ENCODE measurements at regions not wholly inside any gene's neighbourhood (a gene's known extent, or its start where the extent isn't known, plus 50 kb on each side); places are given as distances from the start of the nearest gene placed in this dataset.

DNA sequence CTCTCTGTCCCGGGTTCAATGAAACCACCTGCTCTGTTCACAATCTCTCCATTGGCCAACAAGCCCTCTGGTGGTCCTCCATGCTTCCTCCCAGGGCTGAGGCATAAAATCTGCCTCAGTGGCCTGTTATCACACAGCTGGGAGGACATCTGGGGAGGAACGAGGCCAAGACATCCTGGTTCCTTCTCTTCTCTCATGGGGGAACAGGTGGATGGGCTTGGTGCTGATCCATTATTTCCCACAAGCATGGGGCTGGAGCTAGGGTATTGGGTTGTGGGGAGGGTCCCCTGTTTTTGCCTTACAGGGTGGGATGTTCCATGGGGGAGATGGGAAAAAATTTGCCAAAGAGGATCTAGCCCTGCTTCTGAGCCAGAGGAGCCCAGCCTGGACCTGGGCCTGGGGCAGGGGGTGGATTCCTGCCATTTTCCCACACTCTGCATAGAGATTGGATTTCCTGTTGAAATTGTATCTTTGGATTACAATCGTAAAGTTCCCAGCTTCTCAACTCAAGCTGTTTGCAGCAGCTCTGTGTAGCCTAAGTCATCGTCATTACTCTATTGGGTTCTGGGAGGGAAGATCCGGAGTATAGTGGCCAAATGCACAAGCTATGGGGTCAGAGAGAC lies 124.7 kb downstream of the NAV1 start:
- Mint-ChIP-seq H3K4me1 (no peaks in the 10 kb centered on the region), H3K27ac (no peak overlapping the region), H3K9me3 (no peaks in the 10 kb centered on the region), H3K27me3 (peaks cover 15% of the 10 kb centered on the region), H3K4me3 (no peak overlapping the region), H3K36me3 (peaks cover 2% of the 10 kb centered on the region)
- ATAC-seq (ENCODE audit: low read depth) (no peak), DNase-seq (ENCODE audit: low spot score in 2 of 2) (no peak)

DNA sequence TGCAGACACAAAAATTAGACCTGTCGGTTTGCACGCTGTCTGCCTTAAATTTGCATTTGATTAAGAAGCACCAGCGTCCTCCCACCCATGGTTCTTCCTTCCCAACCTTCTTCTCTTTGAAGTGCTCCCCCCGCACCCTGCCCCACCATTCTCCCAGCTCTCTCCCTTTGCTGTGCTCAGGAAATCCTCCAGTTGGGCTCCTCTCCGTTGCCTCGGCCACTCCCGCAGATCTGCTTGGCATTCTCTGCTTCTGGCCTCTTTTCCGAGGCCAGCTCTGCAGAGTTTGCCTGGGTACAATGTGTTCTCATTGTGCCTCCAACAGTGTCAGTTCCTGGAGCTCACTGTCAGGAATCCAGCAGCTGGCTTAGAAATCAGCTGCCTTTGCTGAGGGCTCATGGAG lies 126.1 kb downstream of the NAV1 start:
- no peak for DNase-seq (ENCODE audit: low spot score in 2 of 2)
- Mint-ChIP-seq H3K4me1 (no peaks in the 10 kb centered on the region), H3K4me3 (no peak overlapping the region), H3K27ac (no peak overlapping the region), H3K9me3 (no peaks in the 10 kb centered on the region), H3K36me3 (peaks cover 2% of the 10 kb centered on the region), H3K27me3 (peaks cover 17% of the 10 kb centered on the region)
- no peak for ATAC-seq (ENCODE audit: low read depth)

DNA sequence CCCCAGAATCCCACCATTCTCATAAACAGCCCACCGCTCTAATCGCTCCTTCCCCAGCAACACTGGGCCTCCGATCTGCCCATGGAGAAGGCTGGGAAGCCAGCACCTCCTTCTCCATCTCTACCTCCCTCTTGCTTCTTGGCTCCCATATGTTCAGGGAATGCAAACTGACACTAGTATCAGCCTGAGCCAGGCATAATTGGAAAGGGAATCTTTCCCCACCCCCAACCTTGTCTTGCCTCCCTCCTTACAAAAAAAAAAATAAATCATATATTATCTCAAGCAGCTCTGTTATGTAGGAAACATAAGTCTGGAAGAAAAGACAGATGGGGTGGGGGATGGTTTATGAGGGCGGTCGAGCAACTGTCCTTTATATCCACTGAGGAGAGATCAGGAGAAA lies 127.2 kb downstream of the NAV1 start:
- H3K27ac Mint-ChIP-seq, result no peak overlapping the region
- no peak for ATAC-seq (ENCODE audit: low read depth)
- no peak overlapping the region for H3K4me3 Mint-ChIP-seq
- no peaks in the 10 kb centered on the region for H3K4me1 Mint-ChIP-seq
- H3K36me3 Mint-ChIP-seq, result peaks cover 2% of the 10 kb centered on the region
- H3K9me3 Mint-ChIP-seq, result no peaks in the 10 kb centered on the region
- no peak for DNase-seq (ENCODE audit: low spot score in 2 of 2)
- H3K27me3 Mint-ChIP-seq, result peaks cover 17% of the 10 kb centered on the region

DNA sequence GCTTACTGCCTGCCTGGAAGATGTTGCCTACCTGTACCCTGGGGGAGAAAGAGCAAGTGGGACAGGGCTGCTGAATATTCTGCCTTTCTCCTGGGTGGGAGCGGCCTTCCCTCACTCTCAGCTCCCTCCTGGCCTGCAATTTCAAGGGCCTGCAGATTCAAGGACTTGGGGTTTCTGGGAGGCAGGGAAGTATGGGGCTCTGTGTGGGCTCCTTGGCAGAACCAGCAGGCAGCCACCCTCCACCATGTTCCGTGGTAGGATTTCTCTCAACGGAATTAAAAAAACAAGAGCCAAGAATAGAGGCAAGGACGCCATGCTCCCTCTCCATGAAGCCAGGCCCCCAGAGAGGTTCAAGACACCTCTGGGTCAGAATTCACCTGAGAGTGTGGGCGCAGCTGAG lies 127.7 kb downstream of the NAV1 start:
- no peak for ATAC-seq (ENCODE audit: low read depth)
- no peak for DNase-seq (ENCODE audit: low spot score in 2 of 2)
- H3K9me3 Mint-ChIP-seq, result no peaks in the 10 kb centered on the region
- H3K4me1 Mint-ChIP-seq, result no peaks in the 10 kb centered on the region
- no peak overlapping the region for H3K27ac Mint-ChIP-seq
- no peak overlapping the region for H3K4me3 Mint-ChIP-seq
- peaks cover 2% of the 10 kb centered on the region for H3K36me3 Mint-ChIP-seq
- peaks cover 17% of the 10 kb centered on the region for H3K27me3 Mint-ChIP-seq

DNA sequence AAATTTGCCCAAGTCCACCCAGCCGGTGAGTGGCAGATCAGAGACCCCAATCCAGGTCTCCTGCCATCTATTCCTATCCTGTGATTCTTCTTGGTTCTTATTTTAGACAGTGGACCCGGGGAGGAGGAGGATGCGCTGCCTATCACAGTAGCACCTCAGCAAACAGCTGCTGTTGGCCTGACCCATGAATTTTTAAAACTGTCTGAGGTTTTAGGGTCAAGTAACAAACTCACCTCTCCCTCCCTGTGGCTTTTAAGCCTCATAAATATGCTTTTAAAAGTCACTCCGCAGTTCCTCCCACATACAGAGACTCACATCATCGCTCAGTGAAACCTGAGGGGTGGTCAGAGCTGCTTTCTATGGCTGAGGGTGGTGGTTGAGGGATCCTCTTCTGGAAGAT lies 128.6 kb downstream of the NAV1 start:
- ATAC-seq (ENCODE audit: low read depth), result no peak
- no peaks in the 10 kb centered on the region for H3K9me3 Mint-ChIP-seq
- no peak overlapping the region for H3K4me3 Mint-ChIP-seq
- peaks cover 2% of the 10 kb centered on the region for H3K36me3 Mint-ChIP-seq
- no peaks in the 10 kb centered on the region for H3K4me1 Mint-ChIP-seq
- DNase-seq (ENCODE audit: low spot score in 2 of 2), result no peak
- H3K27me3 Mint-ChIP-seq, result peaks cover 17% of the 10 kb centered on the region
- no peak overlapping the region for H3K27ac Mint-ChIP-seq

DNA sequence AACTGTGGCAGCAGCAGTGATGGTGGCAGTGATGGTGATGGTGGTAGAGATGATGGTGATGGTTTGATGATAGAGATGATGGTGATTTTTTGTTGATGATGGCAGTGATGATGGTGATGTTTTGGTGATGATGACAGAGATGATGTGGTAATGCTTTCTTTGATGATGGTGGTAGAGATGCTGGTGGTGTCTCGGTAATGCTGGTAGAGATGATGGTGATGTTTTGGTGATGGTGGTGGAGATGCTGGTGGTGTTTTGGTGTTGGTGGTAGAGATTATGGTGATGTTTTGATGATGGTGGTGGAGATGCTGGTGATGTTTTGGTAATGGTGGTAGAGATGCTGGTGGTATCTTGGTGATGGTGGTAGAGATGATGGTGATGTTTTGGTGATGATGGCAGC lies 131.6 kb downstream of the NAV1 start:
- no peak overlapping the region for H3K4me3 Mint-ChIP-seq
- no peak for ATAC-seq (ENCODE audit: low read depth)
- H3K9me3 Mint-ChIP-seq, result no peaks in the 10 kb centered on the region

DNA sequence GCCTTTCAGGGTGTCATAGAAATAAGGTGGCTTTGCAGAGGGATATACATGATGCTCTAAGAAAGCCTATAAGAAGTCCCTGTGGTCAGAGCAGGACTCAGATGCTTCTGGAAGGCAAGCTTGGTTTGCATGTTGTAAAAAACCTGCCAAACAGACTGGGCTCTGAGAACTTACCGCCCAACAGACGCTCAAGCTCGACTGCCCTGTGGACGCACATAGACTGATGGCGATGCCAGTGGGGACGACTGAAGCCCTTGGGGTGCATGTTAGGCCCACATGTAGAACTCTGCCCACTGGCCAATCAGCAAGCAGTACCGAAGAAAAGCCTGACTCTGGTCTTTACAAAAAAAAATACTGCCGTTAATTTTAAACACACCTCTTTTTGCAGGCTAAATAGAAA lies 133.8 kb downstream of the NAV1 start:
- H3K27me3 Mint-ChIP-seq, result peaks cover 14% of the 10 kb centered on the region
- ATAC-seq (ENCODE audit: low read depth) (no peak), DNase-seq (ENCODE audit: low spot score in 2 of 2) (no peak)
- H3K4me3 Mint-ChIP-seq, result no peak overlapping the region
- no peaks in the 10 kb centered on the region for H3K9me3 Mint-ChIP-seq
- no peaks in the 10 kb centered on the region for H3K4me1 Mint-ChIP-seq
- no peak overlapping the region for H3K27ac Mint-ChIP-seq
- no peaks in the 10 kb centered on the region for H3K36me3 Mint-ChIP-seq

More for the DNA sequence above, 131.6 kb downstream of the NAV1 start:
- H3K4me1 Mint-ChIP-seq, result no peaks in the 10 kb centered on the region
- H3K27me3 Mint-ChIP-seq, result peaks cover 17% of the 10 kb centered on the region
- peaks cover 2% of the 10 kb centered on the region for H3K36me3 Mint-ChIP-seq
- DNase-seq (ENCODE audit: low spot score in 2 of 2), result no peak
- H3K27ac Mint-ChIP-seq, result no peak overlapping the region

DNA sequence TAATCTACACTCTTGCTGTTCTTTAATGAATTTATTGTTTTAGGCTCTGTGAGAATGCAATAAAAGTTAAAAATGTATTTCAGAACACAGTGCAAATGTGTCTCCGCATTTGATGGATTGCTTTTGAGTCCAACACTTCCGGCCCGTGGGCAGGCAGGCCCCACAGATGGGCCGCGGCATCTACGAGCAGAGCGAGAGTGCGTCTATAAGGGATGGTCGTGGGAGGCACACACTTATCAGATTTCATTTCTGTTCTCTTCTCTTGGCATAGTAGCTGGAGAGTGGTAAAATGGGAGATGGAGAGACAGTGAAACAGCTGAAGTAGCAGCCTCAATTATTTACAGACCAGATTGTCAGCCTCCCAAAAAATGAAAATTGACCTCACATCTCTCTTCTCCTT lies 134.2 kb downstream of the NAV1 start:
- Mint-ChIP-seq H3K36me3 (no peaks in the 10 kb centered on the region), H3K4me1 (no peaks in the 10 kb centered on the region), H3K9me3 (no peaks in the 10 kb centered on the region), H3K4me3 (no peak overlapping the region), H3K27me3 (peaks cover 14% of the 10 kb centered on the region), H3K27ac (no peak overlapping the region)
- DNase-seq (ENCODE audit: low spot score in 2 of 2) (no peak), ATAC-seq (ENCODE audit: low read depth) (no peak)

DNA sequence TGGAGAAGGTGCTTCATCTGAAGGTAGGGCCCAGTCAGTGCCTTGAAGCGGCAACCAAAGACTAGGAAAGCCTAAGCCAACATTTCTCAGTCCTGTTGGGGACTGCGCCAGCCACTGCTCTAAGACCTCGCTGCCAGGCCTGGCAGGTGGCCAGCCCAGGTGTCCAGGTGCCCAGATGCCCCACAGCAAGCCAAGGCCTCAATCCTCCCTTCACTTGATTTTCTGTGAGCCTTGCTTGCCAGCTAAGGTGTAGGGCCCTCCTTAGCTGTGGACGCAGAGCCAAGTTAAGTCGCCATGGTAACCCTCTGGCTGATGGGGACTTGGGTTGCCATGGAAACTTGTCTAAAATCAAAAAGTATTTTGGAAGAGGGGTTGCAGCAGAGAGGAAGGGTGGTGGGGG lies 135.0 kb downstream of the NAV1 start:
- H3K36me3 Mint-ChIP-seq, result no peaks in the 10 kb centered on the region
- ATAC-seq (ENCODE audit: low read depth) (no peak), DNase-seq (ENCODE audit: low spot score in 2 of 2) (no peak)
- no peak overlapping the region for H3K4me3 Mint-ChIP-seq
- H3K27ac Mint-ChIP-seq, result no peak overlapping the region
- no peaks in the 10 kb centered on the region for H3K4me1 Mint-ChIP-seq
- H3K27me3 Mint-ChIP-seq, result peaks cover 12% of the 10 kb centered on the region
- no peaks in the 10 kb centered on the region for H3K9me3 Mint-ChIP-seq

DNA sequence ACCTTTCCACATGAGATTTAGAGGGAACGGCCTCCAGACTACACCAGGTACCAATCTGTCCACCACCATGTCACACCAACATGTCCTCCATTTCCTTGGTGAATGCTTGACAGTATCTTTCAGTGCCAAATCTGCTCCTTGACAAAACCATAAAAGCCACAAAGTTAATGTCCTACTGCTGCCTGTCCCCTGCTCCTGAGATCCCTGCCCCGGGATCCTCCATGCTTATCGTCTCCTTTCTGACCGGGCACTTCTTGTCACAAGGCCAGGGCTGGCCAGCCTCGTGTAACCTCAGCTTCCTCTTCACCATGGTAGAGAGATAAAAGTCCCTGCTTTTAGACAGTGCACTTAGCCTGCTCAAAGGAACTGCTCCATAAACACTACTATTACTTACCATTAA lies 136.2 kb downstream of the NAV1 start:
- Mint-ChIP-seq H3K9me3 (peaks cover 1% of the 10 kb centered on the region), H3K4me3 (no peak overlapping the region), H3K36me3 (no peaks in the 10 kb centered on the region), H3K4me1 (no peaks in the 10 kb centered on the region), H3K27me3 (peaks cover 12% of the 10 kb centered on the region), H3K27ac (no peak overlapping the region)
- DNase-seq (ENCODE audit: low spot score in 2 of 2), result no peak
- no peak for ATAC-seq (ENCODE audit: low read depth)

DNA sequence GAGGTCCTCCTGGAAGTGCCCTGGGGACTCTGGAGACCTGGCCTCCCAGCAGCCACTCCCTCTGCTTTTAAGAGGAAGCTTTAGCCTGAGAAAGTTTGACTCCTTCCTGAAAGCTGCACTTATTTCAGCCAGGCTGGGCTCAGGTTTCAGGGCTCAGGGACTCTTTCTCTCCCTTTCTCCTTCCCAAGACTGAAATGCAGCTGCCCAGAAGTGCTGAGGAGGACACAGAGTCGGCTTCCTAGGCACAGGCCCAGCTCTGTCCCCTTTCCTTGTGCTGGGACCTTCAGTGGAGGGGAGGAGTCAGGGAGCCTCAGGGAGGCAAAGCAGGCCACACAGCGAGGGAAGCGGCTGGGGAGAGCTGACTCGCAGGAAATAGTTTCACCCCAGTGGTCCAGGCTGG lies 137.3 kb downstream of the NAV1 start:
- DNase-seq (ENCODE audit: low spot score in 2 of 2), result no peak
- peaks cover 17% of the 10 kb centered on the region for H3K27me3 Mint-ChIP-seq
- H3K27ac Mint-ChIP-seq, result no peak overlapping the region

DNA sequence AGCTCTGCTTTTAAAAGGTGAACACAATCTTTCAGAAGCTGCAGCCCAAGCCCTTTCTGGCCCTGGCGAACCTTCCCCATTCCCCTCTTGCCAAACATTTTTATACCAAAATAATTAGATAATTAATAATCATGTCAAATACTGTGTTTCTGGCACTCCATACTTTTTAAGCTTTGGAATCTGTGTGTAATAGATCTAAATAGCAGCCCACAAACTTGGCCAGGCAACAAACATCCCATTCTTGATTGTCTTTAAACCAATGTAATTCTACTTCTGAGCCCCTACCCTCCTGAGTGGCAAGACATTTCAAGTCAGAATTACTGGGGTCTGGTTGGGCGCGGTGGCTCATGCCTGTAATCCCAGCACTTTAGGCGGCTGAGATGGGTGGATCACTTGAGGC lies 137.7 kb downstream of the NAV1 start:
- Mint-ChIP-seq H3K4me1 (no peaks in the 10 kb centered on the region), H3K36me3 (no peaks in the 10 kb centered on the region), H3K27ac (no peak overlapping the region), H3K9me3 (peaks cover 1% of the 10 kb centered on the region), H3K27me3 (peaks cover 17% of the 10 kb centered on the region), H3K4me3 (no peak overlapping the region)
- no peak for DNase-seq (ENCODE audit: low spot score in 2 of 2)
- no peak for ATAC-seq (ENCODE audit: low read depth)

More for the DNA sequence above, 137.3 kb downstream of the NAV1 start:
- peaks cover 1% of the 10 kb centered on the region for H3K9me3 Mint-ChIP-seq
- H3K4me1 Mint-ChIP-seq, result no peaks in the 10 kb centered on the region
- no peak overlapping the region for H3K4me3 Mint-ChIP-seq
- ATAC-seq (ENCODE audit: low read depth), result no peak
- H3K36me3 Mint-ChIP-seq, result no peaks in the 10 kb centered on the region

DNA sequence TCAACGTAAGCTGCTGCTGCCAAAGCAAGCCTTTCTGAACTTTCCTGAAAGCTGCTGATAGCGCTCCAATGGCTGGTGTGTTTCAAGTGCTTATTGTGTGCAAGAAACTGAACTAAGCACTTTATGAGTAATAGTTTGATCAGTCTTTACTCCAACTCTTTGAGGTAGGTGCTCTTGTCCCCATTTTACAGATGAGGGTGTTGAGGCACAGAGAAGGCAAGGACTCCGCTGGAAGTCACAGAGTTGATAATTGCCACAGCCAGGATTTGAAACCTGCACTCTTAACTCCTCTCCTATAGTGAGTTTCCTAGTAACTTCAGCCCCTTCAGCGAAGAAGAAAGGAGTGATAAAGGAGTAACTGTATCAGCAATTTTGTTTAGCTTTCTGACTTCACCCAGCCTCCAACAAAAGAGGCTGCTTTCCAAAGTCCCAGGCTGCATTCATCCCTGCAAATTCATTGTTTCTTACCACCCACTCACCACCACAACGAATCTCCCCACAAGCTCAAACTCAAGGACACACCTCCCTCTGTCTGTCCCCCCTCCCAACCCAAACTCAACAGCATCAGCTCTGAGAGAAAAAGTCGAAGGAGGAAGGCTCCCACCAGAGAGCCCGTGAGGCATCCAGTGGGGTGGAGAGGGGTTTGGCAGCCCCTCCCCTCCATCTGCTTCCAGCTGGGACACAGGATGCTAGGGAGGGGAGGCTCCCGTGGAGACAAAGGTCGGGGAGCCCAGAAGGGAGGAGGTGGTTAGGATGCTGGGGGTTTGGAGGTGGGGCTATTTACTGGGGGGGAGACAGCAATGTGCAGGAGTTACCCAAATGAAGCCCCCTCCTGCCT lies 139.6 kb downstream of the NAV1 start:
- Mint-ChIP-seq H3K27ac (no peak overlapping the region), H3K36me3 (no peaks in the 10 kb centered on the region), H3K4me3 (no peak overlapping the region), H3K27me3 (peaks cover 17% of the 10 kb centered on the region), H3K9me3 (peaks cover 1% of the 10 kb centered on the region), H3K4me1 (no peaks in the 10 kb centered on the region)
- DNase-seq (ENCODE audit: low spot score in 2 of 2) (no peak), ATAC-seq (ENCODE audit: low read depth) (no peak)

DNA sequence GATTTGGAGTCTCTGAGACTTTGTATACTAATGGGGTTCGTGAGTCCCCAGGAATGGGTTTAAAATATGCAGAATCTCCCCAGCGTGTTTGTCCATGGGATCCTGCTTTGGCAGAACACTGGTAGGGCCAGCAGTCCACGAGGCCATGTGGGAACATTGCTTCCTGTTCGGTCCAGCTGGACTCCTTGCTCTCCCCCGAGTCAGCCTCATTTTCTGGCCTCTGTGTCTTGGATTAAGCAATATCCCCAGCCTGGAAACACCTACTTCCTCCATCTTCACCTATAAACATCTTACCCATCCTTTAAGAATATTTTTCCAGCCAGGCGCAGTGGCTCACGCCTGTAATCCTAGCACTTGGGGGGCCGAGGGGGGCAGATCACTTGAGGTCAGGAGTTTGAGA lies 142.4 kb downstream of the NAV1 start:
- no peak overlapping the region for H3K27ac Mint-ChIP-seq
- H3K9me3 Mint-ChIP-seq, result peaks cover 1% of the 10 kb centered on the region

DNA sequence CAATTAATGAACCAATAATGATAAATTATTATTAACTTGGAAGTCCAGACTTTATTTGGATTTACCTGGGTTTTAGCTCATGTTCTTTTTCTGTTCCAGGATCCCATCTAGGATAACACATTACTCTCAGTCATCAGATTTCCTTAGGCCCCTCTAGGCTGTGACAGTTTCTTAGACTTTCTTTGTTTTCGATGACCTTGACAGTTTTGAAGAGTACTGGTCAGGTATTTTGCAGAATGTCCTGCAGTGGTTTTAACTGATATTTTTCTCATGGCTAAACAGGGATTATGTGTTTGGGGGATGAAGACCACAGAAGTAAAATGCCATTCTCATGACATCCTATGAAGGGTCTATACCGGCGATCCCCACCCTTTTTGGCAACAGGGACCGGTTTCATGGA lies 144.0 kb downstream of the NAV1 start:
- Mint-ChIP-seq H3K9me3 (peaks cover 1% of the 10 kb centered on the region), H3K36me3 (no peaks in the 10 kb centered on the region), H3K4me3 (no peak overlapping the region), H3K4me1 (no peaks in the 10 kb centered on the region), H3K27ac (no peak overlapping the region), H3K27me3 (peaks cover 10% of the 10 kb centered on the region)
- no peak for ATAC-seq (ENCODE audit: low read depth)
- DNase-seq (ENCODE audit: low spot score in 2 of 2), result no peak

More for the DNA sequence above, 142.4 kb downstream of the NAV1 start:
- no peaks in the 10 kb centered on the region for H3K4me1 Mint-ChIP-seq
- no peak overlapping the region for H3K4me3 Mint-ChIP-seq
- H3K36me3 Mint-ChIP-seq, result no peaks in the 10 kb centered on the region
- ATAC-seq (ENCODE audit: low read depth) (no peak), DNase-seq (ENCODE audit: low spot score in 2 of 2) (no peak)
- H3K27me3 Mint-ChIP-seq, result peaks cover 10% of the 10 kb centered on the region

Data from memory B cell (primary cell).